AG09309 (cell line): ENCODE measurements at regions not wholly inside any gene's neighbourhood (a gene's known extent, or its start where the extent isn't known, plus 50 kb on each side); places are given as distances from the start of the nearest gene placed in this dataset.

Experiments
- DNase-seq: peaks from one replicate; pipeline ENCODE4 v3.0.0-alpha.2; 2010; ENCODE audit warnings: low read depth
- H3K4me3 ChIP-seq: 2 replicates; pipeline ENCODE4 v1.5.1; 2011; ENCODE audit warnings: mild to moderate bottlenecking, low read depth, low read length, moderate library complexity; ENCODE audit not compliant: control insufficient read depth
- TF ChIP-seq, protein P1 (sequence below): IDR thresholded peaks from 2 replicates; pipeline ENCODE4 v1.5.1; 2011; ENCODE audit warnings: mild to moderate bottlenecking, low read depth, low read length, inconsistent platforms; ENCODE audit not compliant: insufficient read depth, control insufficient read depth; ENCODE audit errors: missing control alignments

DNA sequence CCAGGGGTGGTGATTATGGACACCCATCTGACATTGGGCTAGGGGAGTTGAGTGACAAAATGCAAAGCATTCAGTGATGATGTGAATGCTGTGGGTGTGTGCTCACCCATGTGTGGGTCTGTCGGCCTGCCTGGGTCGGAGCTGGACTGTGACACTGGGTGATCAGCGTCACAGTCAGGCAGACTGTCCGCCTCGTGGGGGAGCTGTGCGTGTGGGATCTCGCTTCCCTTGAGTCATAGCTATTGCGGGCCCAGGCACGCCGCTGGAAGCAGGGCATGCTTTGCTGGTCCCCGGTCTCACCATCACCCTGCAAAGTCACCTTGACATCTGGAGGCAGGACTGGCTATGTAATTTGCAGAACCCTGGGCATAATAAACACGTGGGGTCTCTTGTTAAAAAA, 156.9 kb upstream of the IGSF21 start:
- TF ChIP-seq, protein P1, sequence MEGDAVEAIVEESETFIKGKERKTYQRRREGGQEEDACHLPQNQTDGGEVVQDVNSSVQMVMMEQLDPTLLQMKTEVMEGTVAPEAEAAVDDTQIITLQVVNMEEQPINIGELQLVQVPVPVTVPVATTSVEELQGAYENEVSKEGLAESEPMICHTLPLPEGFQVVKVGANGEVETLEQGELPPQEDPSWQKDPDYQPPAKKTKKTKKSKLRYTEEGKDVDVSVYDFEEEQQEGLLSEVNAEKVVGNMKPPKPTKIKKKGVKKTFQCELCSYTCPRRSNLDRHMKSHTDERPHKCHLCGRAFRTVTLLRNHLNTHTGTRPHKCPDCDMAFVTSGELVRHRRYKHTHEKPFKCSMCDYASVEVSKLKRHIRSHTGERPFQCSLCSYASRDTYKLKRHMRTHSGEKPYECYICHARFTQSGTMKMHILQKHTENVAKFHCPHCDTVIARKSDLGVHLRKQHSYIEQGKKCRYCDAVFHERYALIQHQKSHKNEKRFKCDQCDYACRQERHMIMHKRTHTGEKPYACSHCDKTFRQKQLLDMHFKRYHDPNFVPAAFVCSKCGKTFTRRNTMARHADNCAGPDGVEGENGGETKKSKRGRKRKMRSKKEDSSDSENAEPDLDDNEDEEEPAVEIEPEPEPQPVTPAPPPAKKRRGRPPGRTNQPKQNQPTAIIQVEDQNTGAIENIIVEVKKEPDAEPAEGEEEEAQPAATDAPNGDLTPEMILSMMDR: no peak
- H3K4me3 ChIP-seq: no peak overlapping the region
- no peak for DNase-seq

DNA sequence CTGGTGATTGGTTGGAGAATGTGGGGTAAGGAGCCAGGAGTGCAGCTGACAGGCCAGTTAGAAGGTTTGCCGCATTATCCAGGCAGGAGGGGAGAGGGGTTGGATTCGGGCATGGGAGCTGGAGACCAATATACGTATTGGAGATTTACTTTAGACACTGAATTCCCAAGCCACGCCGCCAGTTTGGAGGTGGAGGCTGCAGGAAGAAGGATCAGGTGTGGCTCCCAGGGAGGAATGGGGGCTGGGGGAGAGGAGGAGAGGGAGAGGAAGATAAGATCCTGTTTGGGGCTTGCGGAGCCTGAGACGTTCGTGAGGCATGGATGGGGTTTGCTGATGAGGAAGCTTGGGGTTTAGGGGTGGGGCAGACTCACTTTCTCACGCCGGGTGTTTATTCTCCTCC, 155.1 kb upstream of the IGSF21 start:
- TF ChIP-seq, protein P1: no peak
- H3K4me3 ChIP-seq: no peak overlapping the region
- no peak for DNase-seq

DNA sequence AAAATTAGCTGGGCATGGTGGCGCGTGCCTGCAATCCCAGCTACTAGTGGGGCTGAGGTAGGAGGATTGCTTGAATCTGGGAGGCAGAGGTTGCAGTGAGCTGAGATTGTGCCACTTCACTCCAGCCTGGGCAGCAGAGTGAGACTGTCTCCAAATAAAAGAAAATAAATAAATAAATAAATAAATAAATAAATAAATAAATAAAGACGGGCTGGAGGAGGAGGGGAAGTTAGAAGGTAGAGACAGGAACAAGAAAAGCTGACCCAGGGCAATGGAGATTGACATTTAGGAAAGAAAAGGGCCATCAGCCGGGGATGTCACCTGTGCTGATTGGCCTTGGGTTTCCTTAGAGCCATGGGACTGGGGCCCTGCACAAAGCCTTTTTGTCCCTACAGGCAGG, 153.7 kb upstream of the IGSF21 start:
- no peak overlapping the region for H3K4me3 ChIP-seq
- TF ChIP-seq, protein P1: no peak
- DNase-seq: no peak

DNA sequence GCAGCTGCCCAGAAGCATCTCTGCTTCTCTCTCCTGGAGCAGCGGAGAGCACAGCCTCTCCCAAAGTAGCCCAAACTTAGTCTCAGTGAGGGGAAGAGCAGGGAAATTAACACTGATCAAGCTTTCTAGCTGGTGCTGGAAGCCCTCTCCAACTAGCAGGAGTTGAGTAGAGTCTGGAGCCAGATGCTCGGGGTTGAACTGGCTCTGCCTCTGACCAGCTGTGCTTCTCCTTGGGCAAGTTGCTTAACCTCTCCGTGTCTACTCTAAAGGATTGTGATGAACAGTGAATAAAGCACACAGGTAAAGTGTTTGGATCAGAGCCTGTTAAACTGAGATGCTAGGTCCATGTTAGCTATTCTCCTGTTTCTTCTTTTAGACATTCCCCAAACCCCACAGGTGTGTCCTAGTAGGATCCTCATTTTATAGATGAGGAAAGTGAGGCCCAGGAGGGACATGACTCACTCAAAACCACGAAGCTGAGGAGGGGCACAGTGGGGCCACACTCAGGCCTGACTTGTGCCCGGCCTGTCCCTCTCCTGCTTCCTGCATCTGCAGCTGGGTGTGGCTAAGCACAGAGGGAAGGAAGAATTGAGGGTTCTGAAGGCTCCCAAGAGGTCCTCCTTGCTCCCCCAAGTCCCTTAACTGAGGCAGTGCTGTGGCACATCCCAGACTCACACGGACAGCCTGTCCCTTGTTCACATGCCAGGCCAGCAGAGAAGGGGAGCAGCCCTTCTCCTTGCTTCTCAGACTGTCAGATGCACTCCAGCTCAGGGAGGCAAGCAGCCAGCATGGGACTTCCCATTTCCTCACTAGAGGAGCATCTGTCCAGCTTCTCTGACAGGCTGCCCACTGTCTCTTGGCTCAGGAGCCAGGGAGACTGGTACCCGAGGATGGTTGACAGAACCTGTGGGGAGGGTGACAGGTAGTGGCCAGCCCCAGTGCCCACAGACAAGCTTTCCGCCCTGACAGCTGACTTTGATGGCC, 152.0 kb upstream of the IGSF21 start:
- DNase-seq: no peak
- TF ChIP-seq, protein P1: no peak

DNA sequence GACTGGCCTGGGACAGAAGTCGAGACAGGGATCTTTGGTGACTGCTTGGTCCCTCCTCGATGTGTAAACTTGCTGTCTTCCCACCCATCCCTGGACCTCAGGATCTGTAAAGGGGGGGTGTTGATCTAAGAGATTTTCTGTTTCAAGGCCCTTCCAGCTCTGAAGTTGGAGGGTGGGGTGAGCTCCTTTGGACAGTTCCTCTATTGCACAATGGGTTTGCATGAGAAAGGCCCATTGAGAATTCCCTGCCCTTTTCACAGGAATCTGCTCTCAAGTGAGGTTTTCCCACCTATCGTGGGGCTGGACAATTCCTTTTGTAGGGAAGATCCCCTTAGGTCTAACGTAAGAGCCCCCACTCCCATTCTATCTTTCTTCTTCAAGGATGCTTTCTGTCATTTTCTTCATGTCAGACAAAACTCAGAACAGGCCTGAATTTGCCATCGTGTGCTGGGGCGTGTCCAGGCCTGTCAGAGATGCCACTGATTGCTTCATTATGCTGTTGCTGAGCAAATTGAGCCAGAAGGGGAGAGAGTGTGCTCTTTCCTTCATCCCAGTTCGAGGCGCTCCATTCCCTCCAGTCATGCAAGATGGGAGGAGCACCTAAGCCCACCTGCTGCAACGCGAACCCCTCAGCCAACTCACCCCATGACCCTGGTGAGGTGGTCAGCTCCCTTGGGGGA, 149.9 kb upstream of the IGSF21 start:
- no peak overlapping the region for H3K4me3 ChIP-seq
- no peak for DNase-seq
- TF ChIP-seq, protein P1: no peak

More for the DNA sequence above, 152.0 kb upstream of the IGSF21 start:
- H3K4me3 ChIP-seq: no peak overlapping the region

DNA sequence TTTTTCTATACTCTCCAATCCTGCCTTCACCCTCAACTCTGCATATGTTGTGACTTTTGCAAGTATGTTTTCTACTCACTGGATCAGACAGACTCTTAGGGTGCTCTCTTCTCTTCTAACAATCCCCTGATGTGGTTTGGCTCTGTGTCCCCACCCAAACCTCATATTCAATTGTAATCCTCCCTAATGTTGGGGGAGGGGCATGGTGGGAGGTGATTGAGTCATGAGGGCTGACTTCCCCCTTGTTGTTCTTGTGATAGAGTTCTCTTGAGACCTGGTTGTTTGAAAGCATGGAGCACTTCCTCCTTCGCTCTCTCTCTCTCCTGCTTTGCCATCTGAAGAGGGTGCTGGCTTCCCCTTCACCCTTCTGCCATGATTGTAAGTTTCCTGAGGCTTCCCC, 148.9 kb upstream of the IGSF21 start:
- no peak overlapping the region for H3K4me3 ChIP-seq
- no peak for DNase-seq
- TF ChIP-seq, protein P1: no peak
